ENCODE measurements at regions not wholly inside any gene's neighbourhood (a gene's known extent, or its start where the extent isn't known, plus 50 kb on each side); places are given as distances from the start of the nearest gene placed in this dataset.
A peak's percentile ranks its signal among the peaks of the same experiment; 100 is the strongest.

DNA sequence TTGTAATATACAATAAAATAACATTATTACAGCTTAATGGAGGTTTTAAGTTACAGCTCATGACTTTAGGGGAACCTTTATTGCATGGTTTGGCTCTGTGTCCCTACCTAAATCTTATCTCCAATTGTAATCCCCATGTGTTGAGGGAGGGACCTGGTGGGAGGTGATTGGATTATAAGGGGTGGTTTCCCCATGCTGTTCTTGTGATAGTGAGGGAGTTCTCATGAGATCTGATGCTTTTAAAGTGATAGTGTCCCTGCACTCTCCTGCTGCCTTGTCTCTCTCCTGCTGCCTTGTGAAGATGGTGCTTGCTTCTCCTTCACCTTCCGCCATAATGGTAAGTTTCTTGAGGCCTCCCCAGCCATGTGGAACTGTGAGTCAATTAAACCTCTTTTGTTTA, 132.1 kb upstream of the SYT1 start:
- TF ChIP-seq, protein P1, sequence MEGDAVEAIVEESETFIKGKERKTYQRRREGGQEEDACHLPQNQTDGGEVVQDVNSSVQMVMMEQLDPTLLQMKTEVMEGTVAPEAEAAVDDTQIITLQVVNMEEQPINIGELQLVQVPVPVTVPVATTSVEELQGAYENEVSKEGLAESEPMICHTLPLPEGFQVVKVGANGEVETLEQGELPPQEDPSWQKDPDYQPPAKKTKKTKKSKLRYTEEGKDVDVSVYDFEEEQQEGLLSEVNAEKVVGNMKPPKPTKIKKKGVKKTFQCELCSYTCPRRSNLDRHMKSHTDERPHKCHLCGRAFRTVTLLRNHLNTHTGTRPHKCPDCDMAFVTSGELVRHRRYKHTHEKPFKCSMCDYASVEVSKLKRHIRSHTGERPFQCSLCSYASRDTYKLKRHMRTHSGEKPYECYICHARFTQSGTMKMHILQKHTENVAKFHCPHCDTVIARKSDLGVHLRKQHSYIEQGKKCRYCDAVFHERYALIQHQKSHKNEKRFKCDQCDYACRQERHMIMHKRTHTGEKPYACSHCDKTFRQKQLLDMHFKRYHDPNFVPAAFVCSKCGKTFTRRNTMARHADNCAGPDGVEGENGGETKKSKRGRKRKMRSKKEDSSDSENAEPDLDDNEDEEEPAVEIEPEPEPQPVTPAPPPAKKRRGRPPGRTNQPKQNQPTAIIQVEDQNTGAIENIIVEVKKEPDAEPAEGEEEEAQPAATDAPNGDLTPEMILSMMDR (IDR thresholded peaks at IDR 0.05; ENCODE audit: low read depth, low read length, missing control alignments): no peak
- DNase-seq (ENCODE audit: extremely low read depth, low read depth): no peak
- H3K4me3 ChIP-seq (replicated peaks; ENCODE audit: low read depth, low read length): no peak overlapping the region

DNA sequence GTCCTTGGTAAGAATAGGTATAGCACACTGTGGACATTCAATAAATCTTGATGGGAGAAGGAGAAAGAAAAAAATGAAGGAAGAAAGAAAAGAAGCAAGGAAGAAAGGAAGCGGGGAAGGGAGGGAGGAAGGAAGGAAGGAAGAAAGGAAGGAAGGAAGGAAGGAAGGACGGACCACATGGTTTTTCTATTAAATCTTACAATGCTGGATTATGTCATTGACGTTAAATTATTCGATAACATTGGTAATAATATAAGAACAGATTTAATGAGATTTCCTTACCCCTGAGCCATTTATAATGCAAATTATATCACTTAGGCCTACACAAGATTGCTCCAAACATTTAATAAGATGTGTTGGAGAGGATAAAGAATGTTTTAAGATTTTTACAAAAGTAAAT, 124.9 kb upstream of the SYT1 start:
- DNase-seq (ENCODE audit: extremely low read depth, low read depth): no peak
- TF ChIP-seq, protein P1 (IDR thresholded peaks at IDR 0.05; ENCODE audit: low read depth, low read length, missing control alignments): no peak
- H3K4me3 ChIP-seq (replicated peaks; ENCODE audit: low read depth, low read length): no peak overlapping the region

DNA sequence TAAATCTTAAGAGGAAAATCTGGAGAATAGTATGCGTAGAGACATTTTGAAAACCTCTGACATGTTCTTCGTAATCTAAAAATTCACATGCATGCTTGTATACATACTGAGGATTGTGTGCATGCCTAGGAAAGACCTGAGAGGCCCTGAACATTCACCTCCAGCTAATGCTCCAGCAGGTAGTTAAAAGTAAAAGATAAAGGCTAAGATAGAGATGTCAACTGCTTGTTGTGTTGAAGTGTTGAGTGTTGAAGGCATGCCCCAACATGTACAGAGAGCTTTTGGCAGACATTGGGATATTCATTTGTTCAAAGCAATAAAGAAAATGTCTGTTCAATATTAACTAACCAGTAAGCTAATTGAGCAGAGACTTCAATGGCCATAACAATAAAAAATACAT, 118.6 kb upstream of the SYT1 start:
- no peak overlapping the region for H3K4me3 ChIP-seq (replicated peaks; ENCODE audit: low read depth, low read length)
- TF ChIP-seq, protein P1 (IDR thresholded peaks at IDR 0.05; ENCODE audit: low read depth, low read length, missing control alignments): no peak
- DNase-seq (ENCODE audit: extremely low read depth, low read depth): no peak

DNA sequence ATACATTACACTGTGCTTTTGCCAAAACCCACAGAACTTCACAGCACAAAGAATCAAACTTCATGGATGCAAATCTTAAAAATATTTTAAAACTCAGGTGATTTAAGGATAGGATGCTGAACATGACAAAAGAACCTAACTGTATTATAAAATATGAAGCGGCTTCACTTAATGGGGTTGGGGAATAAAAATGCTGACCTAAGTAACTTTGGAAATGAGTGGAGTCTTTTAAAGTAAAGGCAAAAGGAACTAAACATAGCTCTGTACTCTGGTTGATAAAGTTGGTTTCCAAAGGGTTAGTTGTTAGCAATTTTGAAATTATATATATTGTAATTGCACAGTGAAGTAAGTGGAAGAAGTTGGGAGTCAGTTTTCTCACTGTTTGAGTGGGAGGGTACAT, 111.5 kb upstream of the SYT1 start:
- no peak for DNase-seq (ENCODE audit: extremely low read depth, low read depth)
- no peak overlapping the region for H3K4me3 ChIP-seq (replicated peaks; ENCODE audit: low read depth, low read length)
- TF ChIP-seq, protein P1 (IDR thresholded peaks at IDR 0.05; ENCODE audit: low read depth, low read length, missing control alignments): no peak

DNA sequence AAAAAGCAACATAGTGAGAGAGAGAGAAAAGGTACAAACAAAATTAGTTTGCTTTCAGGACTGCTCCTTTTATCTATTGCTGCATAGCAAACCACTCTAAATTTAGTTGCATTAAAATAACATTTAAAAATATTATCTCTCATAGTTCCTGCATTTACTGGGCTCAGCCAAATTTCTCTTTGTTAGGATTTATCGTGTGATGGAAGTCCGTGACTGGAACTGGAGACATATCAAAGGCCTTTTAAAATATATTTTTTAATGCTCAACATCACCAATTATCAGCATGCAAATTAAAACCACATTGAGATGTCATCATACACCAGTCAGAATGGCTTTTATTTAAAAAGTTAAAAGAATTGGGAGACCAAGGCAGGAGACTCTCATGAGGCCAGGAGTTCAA, 107.6 kb upstream of the SYT1 start:
- no peak overlapping the region for H3K4me3 ChIP-seq (replicated peaks; ENCODE audit: low read depth, low read length)
- TF ChIP-seq, protein P1 (IDR thresholded peaks at IDR 0.05; ENCODE audit: low read depth, low read length, missing control alignments): no peak
- no peak for DNase-seq (ENCODE audit: extremely low read depth, low read depth)

DNA sequence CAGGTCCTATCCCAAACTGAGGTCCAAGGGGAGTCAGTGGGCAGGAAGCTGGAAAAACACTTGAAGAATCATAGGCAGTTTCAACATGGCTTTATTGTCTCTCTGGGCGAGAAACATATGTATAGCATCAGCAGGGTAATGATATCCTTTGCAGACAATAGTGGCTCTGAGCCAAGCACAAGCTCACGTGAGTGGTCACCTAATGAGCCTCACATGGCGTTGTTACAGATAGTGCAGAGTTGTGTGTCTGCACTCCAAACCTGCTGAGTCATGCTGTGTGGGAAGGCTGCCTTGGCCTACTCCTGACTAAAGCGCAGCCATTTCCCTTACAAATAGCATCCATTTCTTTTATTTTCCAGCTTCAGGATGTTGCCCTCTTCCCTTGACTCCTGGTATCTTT, 105.2 kb upstream of the SYT1 start:
- no peak overlapping the region for H3K4me3 ChIP-seq (replicated peaks; ENCODE audit: low read depth, low read length)
- TF ChIP-seq, protein P1 (IDR thresholded peaks at IDR 0.05; ENCODE audit: low read depth, low read length, missing control alignments): no peak
- peak; percentile 75 for DNase-seq (ENCODE audit: extremely low read depth, low read depth)

DNA sequence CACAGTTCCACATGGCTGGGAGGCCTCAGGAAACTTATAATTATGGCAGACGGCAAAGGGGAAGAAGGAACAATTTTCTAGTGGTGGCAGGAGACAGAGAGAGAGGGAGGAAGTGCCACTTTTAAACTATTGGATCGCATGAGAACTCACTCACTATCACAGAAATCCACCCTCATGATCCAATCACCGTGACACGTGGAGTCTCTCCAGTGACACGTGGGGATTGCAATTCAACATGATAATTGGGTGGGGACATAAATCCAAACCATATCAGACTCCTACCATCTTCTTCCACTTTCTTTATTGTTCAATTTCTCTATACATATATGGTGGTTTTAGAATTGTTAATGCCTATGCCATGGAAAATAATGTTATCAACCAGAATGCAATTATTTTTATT, 103.7 kb upstream of the SYT1 start:
- no peak for DNase-seq (ENCODE audit: extremely low read depth, low read depth)
- TF ChIP-seq, protein P1 (IDR thresholded peaks at IDR 0.05; ENCODE audit: low read depth, low read length, missing control alignments): no peak
- no peak overlapping the region for H3K4me3 ChIP-seq (replicated peaks; ENCODE audit: low read depth, low read length)

Measured in HFF-Myc (cell line).